ENCODE measurements at regions not wholly inside any gene's neighbourhood (a gene's known extent, or its start where the extent isn't known, plus 50 kb on each side); places are given as distances from the start of the nearest gene placed in this dataset.

GRCh38 chr2:139964721-139965440 is 1184.7 kb upstream of the NXPH2 start:
- H3K27me3 ChIP-seq (ENCODE audit: low read length): no peaks in the 10 kb centered on the region
- H3F3A ChIP-seq (ENCODE audit: insufficient read depth): no peaks in the 10 kb centered on the region
- H3K9me3 ChIP-seq (ENCODE audit: insufficient read depth, low read length): no peaks in the 10 kb centered on the region
- H3K4me2 ChIP-seq (ENCODE audit: low read depth, low read length, poor library complexity, severe bottlenecking): no peak overlapping the region
- TF ChIP-seq CTCF (IDR thresholded peaks at IDR 0.05; ENCODE audit: insufficient read depth, low read length, poor library complexity, severe bottlenecking) (no peak), EZH2phosphoT487 (conservative IDR thresholded peaks at IDR 0.05; ENCODE audit: low read length) (no peak)
- no peaks in the 10 kb centered on the region for H4K20me1 ChIP-seq (ENCODE audit: low read depth, low read length)
- no peak overlapping the region for H3K27ac ChIP-seq (ENCODE audit: low read depth, low read length)
- H3K9me2 ChIP-seq (replicated peaks; ENCODE audit: insufficient read depth, low read length): no peaks in the 10 kb centered on the region
- no peak overlapping the region for H2AFZ ChIP-seq (ENCODE audit: low read depth, low read length, severe bottlenecking)
- H3K79me2 ChIP-seq (ENCODE audit: insufficient read depth, low read length): no peaks in the 10 kb centered on the region
- no peaks in the 10 kb centered on the region for H3K36me3 ChIP-seq (ENCODE audit: low read length)
- H3K9ac ChIP-seq (ENCODE audit: low read length): no peak overlapping the region
- no peak overlapping the region for H3K4me3 ChIP-seq (ENCODE audit: insufficient read depth, low read length, poor library complexity, severe bottlenecking)

GRCh38 chr2:139963863-139964355 is 1183.7 kb upstream of the NXPH2 start:
- Histone ChIP-seq H3K4me2 (ENCODE audit: low read depth, low read length, poor library complexity, severe bottlenecking) (no peak overlapping the region), H3K9me3 (ENCODE audit: insufficient read depth, low read length) (no peaks in the 10 kb centered on the region), H4K20me1 (ENCODE audit: low read depth, low read length) (no peaks in the 10 kb centered on the region), H3K27ac (ENCODE audit: low read depth, low read length) (no peak overlapping the region), H3K79me2 (ENCODE audit: insufficient read depth, low read length) (no peaks in the 10 kb centered on the region), H3K9ac (ENCODE audit: low read length) (no peak overlapping the region), H2AFZ (ENCODE audit: low read depth, low read length, severe bottlenecking) (no peak overlapping the region), H3K4me3 (ENCODE audit: insufficient read depth, low read length, poor library complexity, severe bottlenecking) (no peak overlapping the region), H3K27me3 (ENCODE audit: low read length) (no peaks in the 10 kb centered on the region), H3K9me2 (replicated peaks; ENCODE audit: insufficient read depth, low read length) (no peaks in the 10 kb centered on the region), H3K36me3 (ENCODE audit: low read length) (no peaks in the 10 kb centered on the region), H3F3A (ENCODE audit: insufficient read depth) (no peaks in the 10 kb centered on the region)
- TF ChIP-seq CTCF (IDR thresholded peaks at IDR 0.05; ENCODE audit: insufficient read depth, low read length, poor library complexity, severe bottlenecking) (no peak), EZH2phosphoT487 (conservative IDR thresholded peaks at IDR 0.05; ENCODE audit: low read length) (no peak)

GRCh38 chr2:139949242-139949972 is 1169.2 kb upstream of the NXPH2 start:
- Histone ChIP-seq H3K27me3 (ENCODE audit: low read length) (no peaks in the 10 kb centered on the region), H3K27ac (ENCODE audit: low read depth, low read length) (no peak overlapping the region), H3K36me3 (ENCODE audit: low read length) (no peaks in the 10 kb centered on the region), H4K20me1 (ENCODE audit: low read depth, low read length) (no peaks in the 10 kb centered on the region), H3K4me3 (ENCODE audit: insufficient read depth, low read length, poor library complexity, severe bottlenecking) (no peak overlapping the region), H3K9me3 (ENCODE audit: insufficient read depth, low read length) (no peaks in the 10 kb centered on the region), H2AFZ (ENCODE audit: low read depth, low read length, severe bottlenecking) (no peak overlapping the region), H3F3A (ENCODE audit: insufficient read depth) (no peaks in the 10 kb centered on the region), H3K9me2 (replicated peaks; ENCODE audit: insufficient read depth, low read length) (no peaks in the 10 kb centered on the region), H3K9ac (ENCODE audit: low read length) (no peak overlapping the region), H3K79me2 (ENCODE audit: insufficient read depth, low read length) (no peaks in the 10 kb centered on the region), H3K4me2 (ENCODE audit: low read depth, low read length, poor library complexity, severe bottlenecking) (no peak overlapping the region)
- TF ChIP-seq CTCF (IDR thresholded peaks at IDR 0.05; ENCODE audit: insufficient read depth, low read length, poor library complexity, severe bottlenecking) (no peak), EZH2phosphoT487 (conservative IDR thresholded peaks at IDR 0.05; ENCODE audit: low read length) (no peak)
